ENCODE measurements at regions not wholly inside any gene's neighbourhood (a gene's known extent, or its start where the extent isn't known, plus 50 kb on each side); places are given as distances from the start of the nearest gene placed in this dataset.
"Not testable (repeated sequence)": the region's sequence is repeated elsewhere in the genome, so short reads cannot be mapped to it uniquely, and the experiment has no call there.

GRCh38 chr1:223992456-223993246 lies 121.3 kb upstream of the FBXO28 start:
- peak overlapping the region; percentile 80 for H3K27ac ChIP-seq (ENCODE audit: low read depth, low read length)
- H3K4me3 ChIP-seq (ENCODE audit: low read depth in 1 of 2, low read length in 2 of 2), result peak overlapping the region in 1 of 2 donors; percentile 70
- H3K9ac ChIP-seq (ENCODE audit: low read depth in 1 of 2, low read length in 2 of 2), result peak overlapping the region; percentile 43 to 61
- H3K9me3 ChIP-seq (ENCODE audit: control insufficient read depth in 1 of 2, low read length in 2 of 2); H3K27me3 ChIP-seq (ENCODE audit: control insufficient read depth in 1 of 2, insufficient read depth in 2 of 2, low read length in 2 of 2); H3K36me3 ChIP-seq (ENCODE audit: control insufficient read depth in 1 of 2, insufficient read depth in 2 of 2, low read length in 2 of 2); H3K4me1 ChIP-seq (ENCODE audit: control insufficient read depth in 1 of 2, insufficient read depth in 2 of 2, low read length in 2 of 2): not testable (repeated sequence)

DNA sequence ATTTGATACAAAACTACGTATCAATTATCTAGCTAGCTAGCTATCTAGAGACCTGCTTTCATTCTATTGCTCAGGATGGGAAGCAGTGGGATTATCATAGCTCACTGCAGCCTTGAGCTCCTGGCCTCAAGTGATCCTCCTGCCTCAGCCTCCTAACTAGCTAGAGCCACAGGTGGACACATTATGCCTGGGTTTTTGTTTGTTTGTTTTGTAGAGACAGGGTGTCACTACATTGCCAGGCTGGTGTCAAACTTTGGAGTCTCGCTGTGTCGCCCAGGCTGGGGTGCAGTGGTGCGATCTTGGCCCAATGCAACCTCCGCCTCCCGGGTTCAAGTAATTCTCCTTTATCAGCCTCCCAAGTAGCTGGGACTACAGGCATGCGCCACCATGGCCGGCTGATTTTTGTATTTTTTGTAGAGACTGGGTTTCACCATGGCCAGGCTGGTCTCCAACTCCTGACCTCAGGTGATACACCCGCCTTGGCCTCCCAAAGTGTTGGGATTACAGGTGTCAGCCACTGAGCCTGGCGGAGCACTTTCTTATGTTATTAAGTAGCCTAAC lies 122.5 kb upstream of the FBXO28 start:
- not testable (repeated sequence) for H3K27ac ChIP-seq (ENCODE audit: low read depth, low read length); H3K9me3 ChIP-seq (ENCODE audit: control insufficient read depth in 1 of 2, low read length in 2 of 2); H3K4me3 ChIP-seq (ENCODE audit: low read depth in 1 of 2, low read length in 2 of 2); H3K9ac ChIP-seq (ENCODE audit: low read depth in 1 of 2, low read length in 2 of 2); H3K36me3 ChIP-seq (ENCODE audit: control insufficient read depth in 1 of 2, insufficient read depth in 2 of 2, low read length in 2 of 2); H3K27me3 ChIP-seq (ENCODE audit: control insufficient read depth in 1 of 2, insufficient read depth in 2 of 2, low read length in 2 of 2); H3K4me1 ChIP-seq (ENCODE audit: control insufficient read depth in 1 of 2, insufficient read depth in 2 of 2, low read length in 2 of 2)

- not testable (repeated sequence) for H3K27ac ChIP-seq (ENCODE audit: low read depth, low read length); H3K36me3 ChIP-seq (ENCODE audit: control insufficient read depth in 1 of 2, insufficient read depth in 2 of 2, low read length in 2 of 2); H3K9me3 ChIP-seq (ENCODE audit: control insufficient read depth in 1 of 2, low read length in 2 of 2); H3K9ac ChIP-seq (ENCODE audit: low read depth in 1 of 2, low read length in 2 of 2); H3K4me3 ChIP-seq (ENCODE audit: low read depth in 1 of 2, low read length in 2 of 2); H3K4me1 ChIP-seq (ENCODE audit: control insufficient read depth in 1 of 2, insufficient read depth in 2 of 2, low read length in 2 of 2); H3K27me3 ChIP-seq (ENCODE audit: control insufficient read depth in 1 of 2, insufficient read depth in 2 of 2, low read length in 2 of 2)
Observed at GRCh38 chr1:223961985-223962384, 116.2 kb upstream of the TP53BP2 start.

- not testable (repeated sequence) for H3K36me3 ChIP-seq (ENCODE audit: control insufficient read depth in 1 of 2, insufficient read depth in 2 of 2, low read length in 2 of 2); H3K9me3 ChIP-seq (ENCODE audit: control insufficient read depth in 1 of 2, low read length in 2 of 2); H3K9ac ChIP-seq (ENCODE audit: low read depth in 1 of 2, low read length in 2 of 2); H3K4me1 ChIP-seq (ENCODE audit: control insufficient read depth in 1 of 2, insufficient read depth in 2 of 2, low read length in 2 of 2); H3K27me3 ChIP-seq (ENCODE audit: control insufficient read depth in 1 of 2, insufficient read depth in 2 of 2, low read length in 2 of 2); H3K4me3 ChIP-seq (ENCODE audit: low read depth in 1 of 2, low read length in 2 of 2); H3K27ac ChIP-seq (ENCODE audit: low read depth, low read length)
Observed at GRCh38 chr1:223952801-223953200, 107.1 kb upstream of the TP53BP2 start.

DNA sequence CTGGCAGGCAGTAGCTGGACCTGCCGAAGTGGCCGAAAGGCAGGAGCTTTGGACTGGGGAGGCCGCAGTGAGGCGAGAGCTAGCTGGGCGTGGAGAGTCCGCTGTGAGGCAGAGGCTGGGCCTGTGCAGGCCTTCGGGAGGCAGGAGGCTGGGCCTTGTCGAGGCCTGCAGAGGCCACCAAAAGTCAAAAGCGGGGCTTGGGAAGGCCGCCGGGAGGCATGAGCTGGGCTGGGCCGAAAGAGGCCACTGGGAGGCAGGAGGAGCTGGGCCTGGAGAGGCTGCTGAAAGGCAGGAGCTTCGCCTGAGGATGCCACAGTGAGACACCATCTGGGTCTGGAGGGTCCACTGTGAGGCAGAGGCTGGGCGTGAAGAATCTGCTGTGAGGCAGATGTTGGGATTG lies 105.8 kb upstream of the TP53BP2 start:
- not testable (repeated sequence) for H3K4me1 ChIP-seq (ENCODE audit: control insufficient read depth in 1 of 2, insufficient read depth in 2 of 2, low read length in 2 of 2); H3K27me3 ChIP-seq (ENCODE audit: control insufficient read depth in 1 of 2, insufficient read depth in 2 of 2, low read length in 2 of 2); H3K4me3 ChIP-seq (ENCODE audit: low read depth in 1 of 2, low read length in 2 of 2); H3K9me3 ChIP-seq (ENCODE audit: control insufficient read depth in 1 of 2, low read length in 2 of 2); H3K27ac ChIP-seq (ENCODE audit: low read depth, low read length); H3K9ac ChIP-seq (ENCODE audit: low read depth in 1 of 2, low read length in 2 of 2); H3K36me3 ChIP-seq (ENCODE audit: control insufficient read depth in 1 of 2, insufficient read depth in 2 of 2, low read length in 2 of 2)

DNA sequence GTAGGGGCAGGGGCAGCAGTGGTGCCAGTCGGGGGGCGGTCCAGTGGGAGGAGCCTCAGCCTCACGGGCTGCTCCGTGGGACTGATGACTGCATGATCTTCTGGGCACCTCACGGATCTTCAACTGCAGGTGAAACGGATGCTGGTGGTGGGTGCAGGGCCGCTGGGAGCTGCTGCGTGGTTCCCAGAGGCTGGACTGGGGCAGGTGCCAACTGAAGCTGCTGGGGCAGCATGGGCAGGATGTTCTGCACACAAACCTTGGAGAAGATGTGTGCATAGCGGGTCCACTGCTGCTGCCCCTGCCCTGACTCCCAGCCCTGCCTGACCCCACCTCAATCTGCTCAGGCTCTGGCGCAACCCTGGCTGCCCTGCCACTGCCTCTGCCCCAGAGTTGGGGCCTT lies 104.2 kb upstream of the TP53BP2 start:
- not testable (repeated sequence) for H3K27ac ChIP-seq (ENCODE audit: low read depth, low read length); H3K9me3 ChIP-seq (ENCODE audit: control insufficient read depth in 1 of 2, low read length in 2 of 2); H3K9ac ChIP-seq (ENCODE audit: low read depth in 1 of 2, low read length in 2 of 2); H3K4me3 ChIP-seq (ENCODE audit: low read depth in 1 of 2, low read length in 2 of 2); H3K27me3 ChIP-seq (ENCODE audit: control insufficient read depth in 1 of 2, insufficient read depth in 2 of 2, low read length in 2 of 2); H3K4me1 ChIP-seq (ENCODE audit: control insufficient read depth in 1 of 2, insufficient read depth in 2 of 2, low read length in 2 of 2); H3K36me3 ChIP-seq (ENCODE audit: control insufficient read depth in 1 of 2, insufficient read depth in 2 of 2, low read length in 2 of 2)

- not testable (repeated sequence) for H3K9ac ChIP-seq (ENCODE audit: low read depth in 1 of 2, low read length in 2 of 2); H3K9me3 ChIP-seq (ENCODE audit: control insufficient read depth in 1 of 2, low read length in 2 of 2); H3K27me3 ChIP-seq (ENCODE audit: control insufficient read depth in 1 of 2, insufficient read depth in 2 of 2, low read length in 2 of 2); H3K36me3 ChIP-seq (ENCODE audit: control insufficient read depth in 1 of 2, insufficient read depth in 2 of 2, low read length in 2 of 2); H3K4me3 ChIP-seq (ENCODE audit: low read depth in 1 of 2, low read length in 2 of 2); H3K27ac ChIP-seq (ENCODE audit: low read depth, low read length); H3K4me1 ChIP-seq (ENCODE audit: control insufficient read depth in 1 of 2, insufficient read depth in 2 of 2, low read length in 2 of 2)
Observed at GRCh38 chr1:223948041-223948440, 102.3 kb upstream of the TP53BP2 start.

DNA sequence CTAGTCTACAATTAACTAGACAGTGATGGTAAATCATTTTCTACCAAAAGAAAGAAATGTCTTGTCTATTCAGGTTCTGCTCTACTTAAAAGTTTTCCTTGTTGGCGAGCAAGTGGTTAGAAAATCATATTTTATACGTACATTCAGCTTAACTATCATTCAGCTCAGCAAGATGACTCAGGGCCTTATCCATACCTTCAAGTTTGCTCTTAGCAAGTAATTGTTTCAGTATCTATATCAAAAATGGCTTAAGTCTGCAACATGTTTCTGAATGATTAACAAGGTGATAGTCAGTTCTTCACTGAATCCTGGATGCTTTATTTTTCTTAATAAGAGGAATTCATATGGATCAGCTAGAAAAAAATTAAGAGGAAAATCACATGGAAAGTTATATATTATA lies 90.8 kb upstream of the TP53BP2 start:
- not testable (repeated sequence) for H3K4me1 ChIP-seq (ENCODE audit: control insufficient read depth in 1 of 2, insufficient read depth in 2 of 2, low read length in 2 of 2); H3K36me3 ChIP-seq (ENCODE audit: control insufficient read depth in 1 of 2, insufficient read depth in 2 of 2, low read length in 2 of 2)

GRCh38 chr1:223931476-223931875 lies 85.7 kb upstream of the TP53BP2 start:
- H3K27me3 ChIP-seq (ENCODE audit: control insufficient read depth in 1 of 2, insufficient read depth in 2 of 2, low read length in 2 of 2), result not testable (repeated sequence)

More for the DNA sequence above, 90.8 kb upstream of the TP53BP2 start:
- H3K27me3 ChIP-seq (ENCODE audit: control insufficient read depth in 1 of 2, insufficient read depth in 2 of 2, low read length in 2 of 2); H3K4me3 ChIP-seq (ENCODE audit: low read depth in 1 of 2, low read length in 2 of 2); H3K9me3 ChIP-seq (ENCODE audit: control insufficient read depth in 1 of 2, low read length in 2 of 2); H3K9ac ChIP-seq (ENCODE audit: low read depth in 1 of 2, low read length in 2 of 2); H3K27ac ChIP-seq (ENCODE audit: low read depth, low read length): not testable (repeated sequence)

DNA sequence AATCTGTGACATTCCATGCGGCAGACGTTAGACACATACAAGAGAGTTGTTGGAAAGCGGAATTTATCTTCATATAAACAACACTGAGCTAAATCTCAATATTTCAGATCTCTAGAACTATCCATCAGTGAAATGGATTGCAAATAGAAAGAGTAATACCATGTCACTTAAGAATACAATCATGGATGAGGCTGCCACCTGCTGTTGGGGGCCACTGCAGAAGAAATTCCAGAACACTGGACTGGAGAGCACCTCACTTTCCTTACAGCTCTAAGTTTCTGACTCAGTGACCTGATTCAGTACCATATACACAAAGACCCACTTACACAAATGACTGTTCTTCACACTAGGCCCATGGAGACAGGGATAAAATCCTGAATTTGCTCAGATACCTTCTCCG lies 75.1 kb upstream of the TP53BP2 start:
- not testable (repeated sequence) for H3K4me3 ChIP-seq (ENCODE audit: low read depth in 1 of 2, low read length in 2 of 2); H3K4me1 ChIP-seq (ENCODE audit: control insufficient read depth in 1 of 2, insufficient read depth in 2 of 2, low read length in 2 of 2); H3K27ac ChIP-seq (ENCODE audit: low read depth, low read length); H3K36me3 ChIP-seq (ENCODE audit: control insufficient read depth in 1 of 2, insufficient read depth in 2 of 2, low read length in 2 of 2); H3K9ac ChIP-seq (ENCODE audit: low read depth in 1 of 2, low read length in 2 of 2); H3K9me3 ChIP-seq (ENCODE audit: control insufficient read depth in 1 of 2, low read length in 2 of 2); H3K27me3 ChIP-seq (ENCODE audit: control insufficient read depth in 1 of 2, insufficient read depth in 2 of 2, low read length in 2 of 2)

More at GRCh38 chr1:223931476-223931875, 85.7 kb upstream of the TP53BP2 start:
- not testable (repeated sequence) for H3K9me3 ChIP-seq (ENCODE audit: control insufficient read depth in 1 of 2, low read length in 2 of 2); H3K4me3 ChIP-seq (ENCODE audit: low read depth in 1 of 2, low read length in 2 of 2); H3K27ac ChIP-seq (ENCODE audit: low read depth, low read length); H3K4me1 ChIP-seq (ENCODE audit: control insufficient read depth in 1 of 2, insufficient read depth in 2 of 2, low read length in 2 of 2); H3K9ac ChIP-seq (ENCODE audit: low read depth in 1 of 2, low read length in 2 of 2); H3K36me3 ChIP-seq (ENCODE audit: control insufficient read depth in 1 of 2, insufficient read depth in 2 of 2, low read length in 2 of 2)
